Caki2 (cell line): ENCODE measurements at regions not wholly inside any gene's neighbourhood (a gene's known extent, or its start where the extent isn't known, plus 50 kb on each side); places are given as distances from the start of the nearest gene placed in this dataset.
"Not testable (repeated sequence)": the region's sequence is repeated elsewhere in the genome, so short reads cannot be mapped to it uniquely, and the experiment has no call there.

ENCODE experiments used
- DNase-seq: peaks from one replicate; pipeline ENCODE4 v3.0.0-alpha.2; 2015; ENCODE audit warnings: low read depth
- in situ Hi-C: cut with HindIII; loops from 2 replicates; pipeline ENCODE4 v1.10.0; 2016; ENCODE audit warnings: low sequenced_read_pairs, low pct_unique_long_range_greater_than_20kb, mixed read lengths

DNA sequence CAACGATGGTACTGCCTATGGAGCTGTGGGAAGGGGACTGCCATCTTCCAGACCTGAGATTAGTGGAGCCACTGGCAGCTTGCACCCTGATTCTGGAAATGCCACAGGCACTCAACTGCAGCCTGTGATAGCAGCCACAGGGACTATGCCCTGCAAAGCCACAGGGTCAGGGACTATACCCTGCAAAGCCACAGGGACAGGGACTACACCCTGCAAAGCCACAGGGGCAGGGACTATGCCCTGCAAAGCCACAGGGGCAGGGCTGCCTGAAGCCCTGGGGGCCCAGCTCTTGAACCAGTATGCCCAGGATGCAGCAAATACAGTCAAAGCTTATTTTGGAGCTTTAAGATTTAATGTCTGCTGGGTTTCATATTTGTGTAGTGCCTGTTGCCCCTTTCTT, 346.6 kb downstream of the C6orf118 start:
- DNase-seq: no peak
- in situ Hi-C loops: no loop called here

DNA sequence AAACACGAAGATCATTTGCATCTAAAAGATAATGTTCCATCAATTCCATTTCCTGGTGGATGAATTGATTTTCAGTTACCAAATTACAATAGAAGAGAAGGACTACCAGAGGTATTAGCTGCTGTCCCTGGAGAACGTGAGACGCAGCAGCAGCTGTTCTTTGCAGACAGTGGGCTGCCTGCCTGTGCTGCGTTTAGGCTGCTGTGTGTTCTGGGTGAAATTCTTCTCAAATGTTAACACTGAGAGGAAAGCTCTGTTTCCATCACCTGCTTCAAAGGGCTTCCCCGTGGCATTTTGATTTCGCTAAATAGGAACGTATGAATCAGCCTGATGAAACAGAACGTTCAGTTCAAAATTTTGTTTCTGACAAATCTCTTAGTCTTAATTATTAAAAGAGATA, 362.2 kb downstream of the C6orf118 start:
- in situ Hi-C loops: no loop called here

DNA sequence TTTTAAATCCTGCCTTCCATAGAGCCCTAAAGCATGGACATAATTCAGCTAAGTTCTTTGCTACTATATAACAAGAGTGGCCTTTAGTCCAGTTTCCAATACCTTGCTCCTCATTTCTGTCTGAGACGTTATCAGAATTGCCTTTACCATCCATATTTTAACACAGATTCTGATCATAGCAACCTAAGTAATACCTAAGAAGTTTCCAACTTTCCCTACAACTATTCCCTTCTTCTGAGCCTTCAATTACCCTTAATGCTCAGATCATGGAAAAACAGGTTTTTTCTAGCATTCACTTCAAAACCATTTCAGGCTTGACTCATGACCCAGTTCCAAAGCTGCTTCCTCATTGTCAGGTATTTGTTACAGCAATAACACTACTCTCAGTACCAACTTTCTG, 367.1 kb downstream of the C6orf118 start:
- in situ Hi-C loops: no loop called here
- DNase-seq: no peak

More for the DNA sequence above, 362.2 kb downstream of the C6orf118 start:
- no peak for DNase-seq

DNA sequence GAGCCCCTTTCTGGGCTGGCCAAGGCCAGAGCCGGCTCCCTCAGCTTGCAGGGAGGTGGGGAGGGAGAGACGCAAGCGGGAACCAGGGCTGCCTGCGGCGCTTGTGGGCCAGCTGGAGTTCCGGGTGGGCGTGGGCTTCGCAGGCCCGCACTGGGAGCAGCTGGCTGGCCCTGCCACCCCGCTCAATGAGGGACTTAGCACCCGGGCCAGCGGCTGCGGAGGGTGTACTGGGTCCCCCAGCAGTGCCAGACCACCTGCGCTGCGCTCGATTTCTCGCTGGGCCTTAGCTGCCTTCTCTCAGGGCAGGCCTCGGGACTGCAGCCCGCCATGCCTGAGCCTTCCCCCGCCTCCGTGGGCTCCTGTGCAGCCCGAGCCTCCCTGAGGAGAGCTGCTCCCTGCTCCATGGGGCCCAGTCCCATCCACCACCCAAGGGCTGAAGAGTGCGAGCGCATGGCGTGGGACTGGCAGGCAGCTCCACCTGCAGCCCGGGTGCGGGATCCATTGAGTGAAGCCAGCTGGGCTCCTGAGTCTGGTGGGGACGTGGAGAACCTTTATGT, 376.1 kb downstream of the C6orf118 start:
- DNase-seq, in situ Hi-C loops: not testable (repeated sequence)

DNA sequence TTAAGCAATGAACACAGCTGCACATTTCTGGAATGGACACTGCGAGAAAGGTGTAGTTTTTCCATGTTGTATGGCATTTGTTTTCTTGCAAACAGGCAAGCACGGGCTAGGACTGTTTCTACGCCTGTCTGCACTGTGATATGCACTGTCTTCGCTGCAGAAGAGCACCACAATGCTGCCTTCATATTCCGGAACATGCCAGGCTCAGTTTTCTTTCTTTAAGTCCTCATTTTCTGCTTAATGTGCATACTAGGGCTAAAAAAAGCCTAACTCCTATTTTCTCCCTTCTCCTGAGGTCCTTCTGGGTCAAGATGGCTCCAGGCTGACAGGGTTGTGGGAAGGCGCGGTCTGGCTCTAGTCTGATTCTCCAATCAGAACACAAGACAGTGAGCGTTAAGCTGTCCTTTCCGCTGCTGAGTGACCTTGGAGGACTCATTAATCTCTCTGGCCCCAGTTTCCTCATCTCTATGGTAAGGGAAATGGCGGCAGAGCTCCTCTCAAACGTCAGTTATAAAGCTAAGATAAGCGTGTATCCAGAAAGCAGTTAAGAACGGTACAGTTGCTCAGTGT, 379.9 kb downstream of the C6orf118 start:
- DNase-seq: no peak
- in situ Hi-C loops: no loop called here

DNA sequence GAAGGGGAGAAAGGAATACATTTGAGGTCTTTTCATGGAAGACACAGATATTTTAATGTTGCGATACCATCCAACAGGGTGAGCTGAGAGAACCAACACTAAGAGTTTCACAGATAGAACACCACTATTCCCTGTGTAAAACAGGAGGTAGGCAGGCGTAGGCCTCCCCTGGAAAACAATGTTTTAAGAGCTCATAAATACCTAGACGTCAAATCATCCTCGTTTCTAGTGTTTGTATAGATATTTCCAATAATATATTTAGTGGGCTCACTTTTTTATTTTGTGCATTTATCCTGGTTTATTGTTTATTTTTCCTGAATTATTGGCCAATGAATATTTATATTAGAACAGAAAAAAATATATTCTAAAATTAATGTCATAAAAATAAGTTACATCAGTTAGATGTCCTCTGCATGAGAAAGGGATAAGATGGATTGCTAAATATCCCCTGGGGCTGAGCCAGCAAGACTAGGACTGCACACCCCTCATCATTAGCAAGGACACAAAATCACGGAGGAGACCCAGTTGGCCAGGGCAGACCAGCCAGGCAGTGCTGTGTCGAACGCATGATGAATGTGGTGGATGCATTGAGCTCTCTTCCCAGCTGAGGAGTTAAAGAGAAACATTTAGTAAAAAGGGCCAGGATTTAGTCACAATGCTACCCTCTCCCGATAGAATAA, 380.5 kb downstream of the C6orf118 start:
- no peak for DNase-seq
- in situ Hi-C loops: no loop called here

DNA sequence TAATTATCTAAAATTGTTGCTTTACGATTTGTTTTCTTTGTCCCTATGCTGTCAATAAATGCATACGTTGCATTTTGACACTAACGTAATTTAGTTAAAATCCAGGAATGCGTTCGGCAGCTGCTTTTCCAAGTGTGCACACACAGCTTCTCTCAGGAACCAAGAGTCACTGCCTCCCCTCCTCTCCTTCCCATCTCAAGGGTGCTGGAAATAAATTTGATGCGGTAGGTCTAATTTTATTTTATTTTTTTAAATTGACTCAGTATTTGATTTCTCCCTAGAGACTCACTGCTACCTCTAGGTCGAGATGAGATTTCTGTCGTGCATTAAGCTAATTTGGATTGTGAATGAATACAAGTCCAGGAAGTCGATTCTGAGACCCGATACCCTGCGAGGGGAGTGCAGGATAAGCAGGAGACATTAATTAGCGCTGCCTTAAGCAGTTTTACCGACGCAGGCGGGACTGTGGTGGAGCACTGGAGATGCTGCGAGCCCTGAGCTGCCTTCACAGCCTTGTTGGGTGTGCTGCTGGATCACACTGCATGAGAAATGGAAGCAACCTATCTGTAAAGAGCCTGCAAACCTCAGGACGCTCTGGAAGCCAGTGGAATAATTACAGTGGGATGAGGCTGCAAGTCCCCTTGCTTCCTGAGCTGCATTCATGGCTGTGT, 381.2 kb downstream of the C6orf118 start:
- in situ Hi-C loops: no loop called here
- DNase-seq: no peak

DNA sequence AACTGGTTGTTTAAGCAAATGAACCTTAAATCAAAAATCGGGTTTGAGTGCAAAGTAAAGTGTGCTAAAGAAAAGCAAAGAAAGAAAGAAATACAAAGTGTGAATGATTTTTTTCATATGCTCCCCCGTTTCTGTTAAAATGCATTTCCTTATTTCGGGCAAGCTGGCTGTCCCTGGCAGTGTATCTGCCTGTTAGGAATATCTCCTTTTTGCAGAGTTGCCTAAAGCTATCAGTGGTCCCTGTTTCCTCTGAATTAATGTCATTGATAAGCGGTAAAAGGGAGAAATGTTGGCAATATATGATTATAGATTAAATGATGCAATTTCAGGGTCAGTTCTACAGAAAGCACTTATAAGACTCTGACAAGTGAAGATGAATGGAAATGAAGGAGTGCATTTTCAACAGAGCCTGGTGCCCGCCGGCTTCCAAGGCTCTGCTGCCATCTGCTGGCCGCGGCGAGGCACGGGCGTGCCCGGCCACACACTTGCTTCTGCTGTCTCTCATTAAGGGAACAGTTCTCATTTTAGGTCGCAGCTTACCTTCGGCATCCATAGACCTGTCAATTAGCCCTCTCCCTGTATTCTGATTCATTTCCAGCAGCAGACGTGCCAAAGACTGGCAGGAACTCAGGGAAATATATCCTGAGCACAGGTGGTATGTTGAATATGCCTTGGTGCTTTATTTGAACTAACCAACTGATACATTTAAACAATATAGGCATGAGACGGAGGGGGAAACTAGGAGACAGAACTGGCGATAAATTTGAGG, 381.9 kb downstream of the C6orf118 start:
- DNase-seq: peak; percentile 33
- in situ Hi-C loops: no loop called here

DNA sequence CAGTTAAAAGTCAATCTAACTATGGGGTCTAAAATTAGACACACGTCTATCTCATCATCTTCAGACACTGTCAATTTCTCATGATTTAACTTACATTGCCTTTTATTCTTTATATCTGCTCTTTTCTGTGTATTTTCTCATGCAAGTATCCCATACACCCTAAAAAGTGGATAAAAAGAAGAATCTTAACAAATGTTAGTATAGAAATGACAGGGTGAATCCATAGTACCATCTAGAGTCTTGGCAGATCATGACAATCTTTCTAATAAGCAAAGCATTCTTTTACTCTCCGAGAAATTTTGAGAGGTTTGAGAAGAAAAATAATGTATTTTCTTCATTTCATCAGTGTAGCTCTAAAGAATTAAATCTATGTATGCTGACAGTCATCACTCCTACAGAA, 382.7 kb downstream of the C6orf118 start:
- DNase-seq: no peak
- in situ Hi-C loops: no loop called here

DNA sequence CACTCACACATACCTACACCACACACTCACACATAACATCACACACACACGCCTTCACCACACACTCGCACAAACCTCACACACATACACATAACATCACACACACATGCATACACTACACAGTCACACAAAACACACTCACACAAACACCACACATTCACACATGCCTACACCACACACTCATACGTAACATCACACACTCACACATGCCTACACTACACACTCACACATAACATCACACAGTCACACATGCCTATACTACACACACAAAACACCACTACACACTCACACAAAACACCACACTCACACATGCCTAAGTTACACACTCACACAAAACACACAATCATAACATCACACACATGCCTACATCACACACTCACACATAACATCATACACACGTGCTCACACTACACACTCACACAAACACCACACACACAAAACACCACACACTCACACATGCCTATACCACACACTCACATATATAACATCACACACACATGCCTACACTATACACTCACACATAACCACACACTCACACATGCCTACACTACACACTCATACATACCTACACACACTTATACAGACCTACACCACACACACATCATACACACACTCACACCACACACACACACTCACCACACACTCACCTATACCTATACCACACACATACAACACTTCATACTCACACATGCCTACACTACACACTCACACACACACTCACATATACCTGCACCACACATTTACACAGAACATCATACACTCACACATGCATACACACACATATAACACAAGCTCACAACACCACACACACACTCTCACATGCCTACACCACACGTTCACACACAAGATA, 383.5 kb downstream of the C6orf118 start:
- in situ Hi-C loops: no loop called here

DNA sequence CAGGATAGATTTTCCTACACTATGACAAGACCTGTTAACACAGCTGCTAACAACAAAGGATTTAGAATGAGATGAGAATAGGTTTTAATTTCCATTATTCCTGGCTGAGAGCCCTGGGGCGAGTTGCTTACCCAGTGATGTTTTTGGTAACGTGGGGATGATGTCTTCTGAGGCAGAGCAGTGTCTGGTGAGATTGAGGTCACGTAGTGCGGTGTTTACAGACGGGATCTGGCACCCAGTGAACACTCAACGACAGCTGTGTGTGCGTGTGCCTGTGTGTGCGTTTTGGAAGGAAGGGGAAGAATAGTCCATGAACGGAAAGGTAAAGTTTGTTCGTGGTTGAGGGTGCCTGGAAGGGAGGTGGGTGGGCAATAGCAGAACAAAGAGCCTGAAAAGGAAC, 384.7 kb downstream of the C6orf118 start:
- in situ Hi-C loops: no loop called here
- DNase-seq: no peak

More for the DNA sequence above, 383.5 kb downstream of the C6orf118 start:
- no peak for DNase-seq

DNA sequence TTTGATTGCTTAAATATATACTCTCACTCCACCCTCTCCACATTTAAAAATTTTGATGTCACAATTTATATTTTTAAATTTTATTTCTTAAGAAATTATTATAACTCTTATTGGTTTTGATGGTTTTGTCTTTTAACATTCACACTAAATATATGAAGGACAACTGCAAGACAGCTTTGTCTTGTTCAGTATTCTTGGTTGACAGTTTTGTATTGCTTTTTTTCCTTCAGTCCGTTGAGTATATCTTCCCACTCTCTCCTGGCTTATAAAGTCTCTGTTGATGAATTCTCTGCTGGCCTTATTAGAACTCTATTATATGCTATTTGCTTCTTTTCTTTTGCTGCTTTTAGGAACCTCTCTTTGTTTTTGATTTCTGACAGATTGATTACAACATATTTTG, 392.2 kb downstream of the C6orf118 start:
- in situ Hi-C loops: no loop called here
- DNase-seq: no peak

DNA sequence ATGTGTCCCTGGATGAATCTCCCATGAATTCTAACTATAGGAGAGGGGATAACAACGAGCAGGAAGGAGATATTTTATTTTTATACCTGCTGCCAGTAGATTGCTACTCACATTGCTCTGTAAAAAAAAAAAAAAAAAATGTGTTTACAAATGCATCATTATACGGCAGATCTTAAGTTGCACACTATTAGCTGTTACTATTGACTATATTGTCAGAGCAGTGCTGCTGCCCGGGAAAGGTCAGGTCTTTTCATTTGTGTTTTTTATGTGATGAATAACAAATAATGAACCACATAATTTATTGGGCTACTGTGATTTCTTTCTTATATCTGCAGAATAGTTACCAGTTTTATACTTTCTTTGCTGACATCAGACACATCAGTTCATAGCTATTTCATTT, 393.3 kb downstream of the C6orf118 start:
- in situ Hi-C loops: no loop called here
- no peak for DNase-seq

DNA sequence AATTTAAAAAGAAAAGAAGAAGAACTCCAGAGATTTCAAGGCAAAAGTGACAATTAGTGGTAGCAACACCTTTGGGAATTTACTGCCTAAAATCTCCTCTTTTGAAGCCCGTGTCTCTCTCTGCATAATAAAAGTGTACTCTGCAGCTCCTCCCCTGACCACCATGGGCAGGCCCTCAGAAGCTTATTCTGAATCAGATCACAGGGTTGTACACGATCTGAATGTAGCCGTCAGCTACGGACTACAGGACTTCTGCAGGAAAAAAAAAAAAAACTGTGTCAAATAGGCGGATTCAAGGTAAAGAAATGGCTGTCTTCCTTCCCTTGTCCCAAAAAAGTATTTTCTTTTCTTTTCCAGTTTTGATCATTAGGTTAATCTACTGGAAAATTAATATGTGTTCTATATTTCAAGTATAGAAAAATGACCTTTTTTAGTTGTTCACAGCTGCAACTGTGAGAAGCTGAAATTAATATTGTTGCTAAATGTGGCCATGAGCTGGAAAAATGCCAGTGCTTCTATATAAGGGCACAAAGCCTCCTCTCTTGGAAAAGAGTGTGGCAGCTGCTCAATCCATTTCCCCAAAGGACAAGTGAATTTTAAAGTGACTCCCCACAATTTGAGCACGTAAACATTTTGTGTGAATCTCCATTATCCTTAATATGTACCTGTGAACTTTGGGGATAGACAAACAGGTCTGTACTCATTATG, 397.4 kb downstream of the C6orf118 start:
- in situ Hi-C loops: no loop called here
- no peak for DNase-seq

DNA sequence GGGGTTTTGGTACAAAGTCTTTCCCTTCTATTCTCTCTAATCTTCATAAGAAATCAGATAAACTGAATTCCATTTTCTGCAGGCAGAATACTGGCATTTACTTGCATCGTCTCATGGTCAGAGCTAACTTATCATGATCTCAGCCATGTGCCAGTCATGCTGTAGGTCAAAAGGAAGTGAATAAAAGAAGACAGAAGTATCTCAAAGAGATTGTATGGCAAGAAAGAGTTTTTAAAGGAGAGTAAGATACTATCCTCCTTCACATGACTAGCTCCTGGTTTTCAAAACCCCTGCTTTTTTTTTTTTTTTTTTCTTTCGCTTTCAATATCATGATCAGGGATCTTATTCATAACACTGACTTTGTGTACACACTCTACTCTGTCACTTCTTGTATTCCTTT, 398.3 kb downstream of the C6orf118 start:
- in situ Hi-C loops: no loop called here
- DNase-seq: no peak

DNA sequence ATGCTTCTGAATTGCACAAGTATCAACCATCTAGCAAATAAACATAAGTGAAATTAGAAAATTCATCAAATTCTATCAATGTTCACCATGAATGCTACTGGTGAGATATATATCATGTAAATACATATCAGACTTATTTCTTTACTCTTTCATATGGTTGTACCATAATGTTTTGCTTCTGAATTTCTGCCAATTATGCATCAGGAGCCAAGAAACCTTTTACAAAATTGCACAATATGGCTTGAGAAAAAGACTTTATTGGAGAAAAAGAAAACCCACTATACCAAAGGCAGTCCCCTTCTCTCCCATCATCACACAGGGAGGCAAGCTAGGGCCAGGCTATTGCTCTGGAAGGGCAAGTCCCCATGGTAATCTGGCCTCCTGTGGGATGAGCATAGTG, 402.6 kb downstream of the C6orf118 start:
- in situ Hi-C loops: no loop called here
- DNase-seq: no peak

DNA sequence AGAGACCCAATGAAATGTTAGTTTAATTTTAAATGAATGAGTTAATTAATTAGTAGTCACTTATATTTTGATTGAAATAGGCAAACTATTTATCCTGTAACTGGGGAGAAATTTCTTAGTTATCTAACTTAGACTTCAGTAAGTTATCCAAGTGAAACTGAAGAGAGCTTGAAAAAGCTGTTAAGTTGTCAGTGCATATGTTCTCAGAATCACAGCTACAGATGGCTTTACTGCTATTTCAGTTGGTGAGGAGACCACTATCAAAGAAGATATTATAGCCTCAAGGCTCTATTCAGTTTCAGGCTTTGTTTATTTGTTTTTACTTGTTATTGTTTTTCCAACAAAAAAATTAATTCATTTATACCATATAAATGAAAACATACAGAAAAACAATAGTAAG, 404.1 kb downstream of the C6orf118 start:
- in situ Hi-C loops: no loop called here
- DNase-seq: no peak
